Pancreas (tissue), 10 donors: ENCODE measurements at regions not wholly inside any gene's neighbourhood (a gene's known extent, or its start where the extent isn't known, plus 50 kb on each side); places are given as distances from the start of the nearest gene placed in this dataset.

ENCODE experiments used
- ATAC-seq, 4 donors: fragments of 200-7000 bp; cut with Tn5 transposase; one replicate each; pipeline versions ENCODE4 v1.8.0 to v1.9.1; 2020; ENCODE audit warnings: mild to moderate bottlenecking in 4 of 4, moderate library complexity in 4 of 4
- DNase-seq, 6 donors: peaks; one replicate each; pipeline ENCODE4 v3.0.0-alpha.2; 2020
- FAIRE-seq: peaks from 2 replicates; lab custom pipeline; 2012; peaks lifted over from hg19 to GRCh38; lab: Jason Lieb, UNC
- H3K27ac ChIP-seq, 4 donors: fragments of 200-600 bp; sonication (generic); 1 replicate in 3 of 4; 2 replicates in 1 of 4; pipeline versions ENCODE4 v1.5.0 to v1.8.0; 2020
- H3K27me3 ChIP-seq, 4 donors: fragments of 200-600 bp; one replicate each; pipeline ENCODE4 v1.8.0; 2021
- H3K36me3 ChIP-seq, 3 donors: fragments of 200-600 bp; sonication (generic) in 1 of 3; one replicate each; pipeline versions ENCODE4 v1.5.0 to v1.8.0; 2020 to 2021
- H3K4me1 ChIP-seq, 3 donors: fragments of 200-600 bp; one replicate each; pipeline ENCODE4 v1.8.0; 2021
- H3K4me3 ChIP-seq, 4 donors: fragments of 200-600 bp; sonication (generic) in 2 of 4; one replicate each; pipeline versions ENCODE4 v1.5.0 to v1.8.0; 2020 to 2021
- H3K9me3 ChIP-seq, 4 donors: fragments of 200-600 bp; one replicate each; pipeline ENCODE4 v1.8.0; 2021
- WGBS, 2 donors: extraction: QIAGEN DNeasy Blood & Tissue Kit; methylation state at CpG; one replicate each; pipeline ENCODE4 v1.1.7; 2013; 5-methylcytosine and 5-hydroxymethylcytosine counted together
- intact Hi-C, 3 donors: fragments of 100-400 bp; cut with DNase I; formaldehyde crosslinking; loops; one replicate each; pipeline versions ENCODE4 v1.11.1 to v1.14.2; 2022
- TF ChIP-seq, protein P1 (sequence below), 4 donors: fragments of 200-600 bp; sonication (generic) in 3 of 4; IDR thresholded peaks; one replicate each; pipeline versions ENCODE4 v1.5.0 to v1.8.0; 2021; ENCODE audit warnings: antibody characterized with exemption in 4 of 4
- donor health status: healthy with polysubstance abuse.
- donor health status: DM: no; HTN: no; CAD: no; lungs with moderate emphysema.
- donor health status: DM: no; HTN: no; CAD: no.
- donor health status: control.
- donor health status: control.
- donor health status: Bipolar disorder and iron deficiency.
- donor health status: DM: yes; HTN: yes; CAD: no.
- donor health status: DM: no; HTN: no; CAD: no.
- donor health status: DM: no; HTN: no; CAD: no.
- donor health status: DM: yes; HTN: yes; CAD: no.

DNA sequence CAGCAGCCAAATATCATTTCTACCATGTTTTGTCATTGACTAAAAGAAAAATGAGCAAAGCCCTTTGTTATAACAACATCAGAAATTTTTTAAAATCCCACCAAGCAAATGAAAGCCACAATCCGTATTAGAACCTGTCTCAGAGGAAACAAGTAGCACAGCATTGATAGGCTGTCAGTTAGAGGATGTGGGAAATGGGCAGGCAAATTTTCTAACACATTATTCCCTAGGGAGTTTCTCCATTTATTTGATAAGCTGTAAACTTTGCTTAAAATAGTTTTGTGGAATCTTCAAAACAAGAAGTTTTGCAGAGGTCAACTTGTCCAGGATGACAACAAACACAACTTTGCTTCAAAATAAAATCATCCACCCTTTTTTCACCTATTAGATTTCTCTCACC lies 53.6 kb upstream of the APC start:
- WGBS, 2 donors: 66 to 79% methylated on average over 1 of the region's 1 CpG

DNA sequence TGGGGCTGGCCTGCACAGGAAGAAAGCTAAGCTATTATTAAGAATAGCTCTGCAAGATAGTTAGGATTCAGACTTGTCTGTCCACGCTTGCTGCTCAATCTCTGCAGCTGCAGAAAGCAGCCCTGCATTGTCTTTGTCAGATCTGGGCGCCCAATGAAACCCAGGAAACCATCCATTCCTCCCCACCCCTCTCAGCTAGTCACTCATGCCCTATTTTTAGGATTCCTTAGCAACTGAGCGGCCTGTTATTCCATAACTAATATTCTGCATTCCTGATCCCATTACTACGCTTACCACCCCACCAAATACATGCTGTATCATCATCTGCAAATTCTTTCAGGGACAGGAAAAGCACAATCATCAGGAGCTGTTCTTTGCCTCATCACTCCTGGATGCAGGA lies 52.9 kb upstream of the APC start:
- no peak for FAIRE-seq
- DNase-seq: no peak
- intact Hi-C loops: no loop called here
- no peaks in the 10 kb centered on the region for H3K9me3 ChIP-seq
- no peak overlapping the region for H3K27ac ChIP-seq
- ATAC-seq: no peak
- TF ChIP-seq, protein P1, sequence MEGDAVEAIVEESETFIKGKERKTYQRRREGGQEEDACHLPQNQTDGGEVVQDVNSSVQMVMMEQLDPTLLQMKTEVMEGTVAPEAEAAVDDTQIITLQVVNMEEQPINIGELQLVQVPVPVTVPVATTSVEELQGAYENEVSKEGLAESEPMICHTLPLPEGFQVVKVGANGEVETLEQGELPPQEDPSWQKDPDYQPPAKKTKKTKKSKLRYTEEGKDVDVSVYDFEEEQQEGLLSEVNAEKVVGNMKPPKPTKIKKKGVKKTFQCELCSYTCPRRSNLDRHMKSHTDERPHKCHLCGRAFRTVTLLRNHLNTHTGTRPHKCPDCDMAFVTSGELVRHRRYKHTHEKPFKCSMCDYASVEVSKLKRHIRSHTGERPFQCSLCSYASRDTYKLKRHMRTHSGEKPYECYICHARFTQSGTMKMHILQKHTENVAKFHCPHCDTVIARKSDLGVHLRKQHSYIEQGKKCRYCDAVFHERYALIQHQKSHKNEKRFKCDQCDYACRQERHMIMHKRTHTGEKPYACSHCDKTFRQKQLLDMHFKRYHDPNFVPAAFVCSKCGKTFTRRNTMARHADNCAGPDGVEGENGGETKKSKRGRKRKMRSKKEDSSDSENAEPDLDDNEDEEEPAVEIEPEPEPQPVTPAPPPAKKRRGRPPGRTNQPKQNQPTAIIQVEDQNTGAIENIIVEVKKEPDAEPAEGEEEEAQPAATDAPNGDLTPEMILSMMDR (IDR thresholded peaks at IDR 0.05): no peak
- WGBS, 2 donors: 82 to 85% methylated on average over 4 of the region's 4 CpGs
- H3K4me1 ChIP-seq: no peaks in the 10 kb centered on the region
- H3K36me3 ChIP-seq: no peaks in the 10 kb centered on the region
- H3K27me3 ChIP-seq: no peaks in the 10 kb centered on the region
- H3K4me3 ChIP-seq: no peak overlapping the region

More for the DNA sequence above, 53.6 kb upstream of the APC start:
- TF ChIP-seq, protein P1 (IDR thresholded peaks at IDR 0.05): no peak
- FAIRE-seq (no peak), DNase-seq (no peak), ATAC-seq (no peak)
- H3K4me1 ChIP-seq: no peaks in the 10 kb centered on the region
- H3K4me3 ChIP-seq: no peak overlapping the region
- no peaks in the 10 kb centered on the region for H3K9me3 ChIP-seq
- no peaks in the 10 kb centered on the region for H3K27me3 ChIP-seq
- H3K36me3 ChIP-seq: no peaks in the 10 kb centered on the region
- intact Hi-C loops: no loop called here
- H3K27ac ChIP-seq: no peak overlapping the region

DNA sequence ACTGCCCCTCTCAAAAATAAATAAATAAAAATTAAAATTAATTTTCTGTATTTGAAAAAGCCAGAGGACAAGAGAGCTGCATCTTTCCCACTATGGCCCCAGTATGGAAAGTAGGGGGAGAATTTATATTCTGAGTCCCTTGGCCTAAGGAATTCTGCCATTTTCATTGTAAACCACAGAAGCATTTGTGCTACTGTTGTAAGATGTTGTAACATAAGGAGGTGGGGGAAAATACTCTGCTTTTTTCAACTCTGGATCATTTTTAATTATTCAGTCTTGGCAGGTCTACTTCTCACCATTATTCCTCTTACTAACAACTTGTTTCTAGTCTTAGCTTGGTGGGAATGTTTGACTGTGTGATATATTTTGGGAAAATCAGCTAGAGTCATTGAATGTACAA lies 52.3 kb upstream of the APC start:
- Histone ChIP-seq H3K27me3 (no peaks in the 10 kb centered on the region), H3K4me1 (no peaks in the 10 kb centered on the region), H3K36me3 (no peaks in the 10 kb centered on the region), H3K9me3 (no peaks in the 10 kb centered on the region), H3K27ac (no peak overlapping the region), H3K4me3 (no peak overlapping the region)
- ATAC-seq (no peak), DNase-seq (no peak), FAIRE-seq (no peak)
- TF ChIP-seq, protein P1 (IDR thresholded peaks at IDR 0.05): no peak
- intact Hi-C loops: no loop called here

DNA sequence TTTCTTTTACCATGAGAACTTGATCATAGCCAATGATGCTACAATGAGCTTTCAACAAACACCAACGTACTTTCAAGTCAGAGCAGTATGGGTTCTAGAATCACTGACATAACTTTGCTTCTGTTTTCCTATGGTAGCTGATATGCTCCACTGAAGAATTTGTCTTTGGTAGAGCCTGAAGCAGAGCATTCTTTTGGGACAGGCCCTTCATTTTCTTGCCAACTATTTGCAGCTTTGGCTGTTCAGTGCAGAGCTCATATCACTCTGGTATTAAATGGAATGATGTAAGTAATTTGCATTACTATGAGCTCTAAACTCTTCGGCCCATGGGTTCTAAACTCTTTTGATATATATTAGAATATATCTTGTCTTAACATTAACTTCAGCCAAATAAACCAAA lies 51.8 kb upstream of the APC start:
- 69 to 76% methylated on average over 2 of the region's 2 CpGs for WGBS, 2 donors
- Histone ChIP-seq H3K36me3 (no peaks in the 10 kb centered on the region), H3K9me3 (no peaks in the 10 kb centered on the region), H3K4me3 (no peak overlapping the region), H3K27me3 (no peaks in the 10 kb centered on the region), H3K27ac (no peak overlapping the region), H3K4me1 (no peaks in the 10 kb centered on the region)
- FAIRE-seq (no peak), ATAC-seq (no peak), DNase-seq (no peak)
- TF ChIP-seq, protein P1 (IDR thresholded peaks at IDR 0.05): no peak
- intact Hi-C loops: no loop called here

DNA sequence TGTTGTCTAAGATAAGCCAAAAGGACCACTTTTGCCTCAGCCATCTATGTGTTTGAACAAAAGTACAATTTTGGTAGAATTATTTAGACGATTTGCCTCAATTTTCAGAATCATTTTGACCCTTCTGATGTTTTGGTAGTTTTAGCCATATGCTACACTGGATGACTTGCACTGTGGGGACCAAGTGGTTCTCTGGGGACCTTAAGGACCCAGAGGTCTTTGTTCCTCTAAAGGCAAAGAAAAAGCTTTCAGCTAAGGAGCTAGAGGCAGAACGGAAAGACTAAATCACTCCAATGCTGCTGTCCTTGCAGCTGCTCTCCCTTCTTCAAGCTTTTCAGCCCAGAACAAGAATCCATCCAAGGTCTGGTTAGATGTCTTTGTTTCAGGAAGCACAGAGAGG lies 51.0 kb upstream of the APC start:
- intact Hi-C loops: no loop called here
- DNase-seq: no peak
- H3K9me3 ChIP-seq: no peaks in the 10 kb centered on the region
- TF ChIP-seq, protein P1 (IDR thresholded peaks at IDR 0.05): no peak
- WGBS, 2 donors: 82 to 95% methylated on average over 2 of the region's 2 CpGs
- no peak for ATAC-seq
- no peak overlapping the region for H3K27ac ChIP-seq
- no peaks in the 10 kb centered on the region for H3K36me3 ChIP-seq
- no peak for FAIRE-seq
- no peaks in the 10 kb centered on the region for H3K4me1 ChIP-seq
- H3K27me3 ChIP-seq: no peaks in the 10 kb centered on the region
- no peak overlapping the region for H3K4me3 ChIP-seq
